HEK293T (cell line): ENCODE measurements at regions not wholly inside any gene's neighbourhood (a gene's known extent, or its start where the extent isn't known, plus 50 kb on each side); places are given as distances from the start of the nearest gene placed in this dataset.
"Not testable (repeated sequence)": the region's sequence is repeated elsewhere in the genome, so short reads cannot be mapped to it uniquely, and the experiment has no call there.

ENCODE experiments used
- ARNT ChIP-seq: fragments of 450-650 bp; IDR thresholded peaks from 2 replicates; pipeline ENCODE4 v1.6.1; 2017; ENCODE audit warnings: mild to moderate bottlenecking
- BHLHE40 ChIP-seq: fragments of 450-650 bp; IDR thresholded peaks from 2 replicates; pipeline ENCODE4 v1.6.1; 2016; ENCODE audit warnings: mild to moderate bottlenecking, moderate library complexity, borderline replicate concordance
- CTBP1 ChIP-seq: fragments of 450-650 bp; IDR thresholded peaks from 2 replicates; pipeline ENCODE4 v1.6.1; 2016; ENCODE audit warnings: borderline replicate concordance
- ELF4 ChIP-seq: fragments of 450-650 bp; IDR thresholded peaks from 2 replicates; pipeline ENCODE4 v1.6.1; 2017; ENCODE audit warnings: antibody characterized with exemption
- FOXA1 ChIP-seq: fragments of 450-650 bp; IDR thresholded peaks from 2 replicates; pipeline ENCODE4 v1.6.1; 2016; ENCODE audit warnings: mild to moderate bottlenecking
- FOXK2 ChIP-seq: fragments of 450-650 bp; IDR thresholded peaks from 2 replicates; pipeline ENCODE4 v1.6.1; 2016; ENCODE audit warnings: mild to moderate bottlenecking
- FOXM1 ChIP-seq: fragments of 450-650 bp; IDR thresholded peaks from 2 replicates; pipeline ENCODE4 v1.6.1; 2017; ENCODE audit warnings: mild to moderate bottlenecking, borderline replicate concordance
- HDGF ChIP-seq: fragments of 450-650 bp; IDR thresholded peaks from 2 replicates; pipeline ENCODE4 v1.6.1; 2017; ENCODE audit warnings: antibody characterized with exemption, borderline replicate concordance
- LEF1 ChIP-seq: fragments of 450-650 bp; IDR thresholded peaks from 2 replicates; pipeline ENCODE4 v1.6.1; 2017; ENCODE audit warnings: mild to moderate bottlenecking, borderline replicate concordance
- SP1 ChIP-seq: fragments of 450-650 bp; IDR thresholded peaks from 2 replicates; pipeline ENCODE4 v1.6.1; 2017
- SUZ12 ChIP-seq: fragments of 450-650 bp; IDR thresholded peaks from 2 replicates; pipeline ENCODE4 v1.6.1; 2016; ENCODE audit warnings: mild to moderate bottlenecking
- TARDBP ChIP-seq: fragments of 450-650 bp; IDR thresholded peaks from 2 replicates; pipeline ENCODE4 v1.6.1; 2016
- ZNF384 ChIP-seq: fragments of 450-650 bp; IDR thresholded peaks from 2 replicates; pipeline ENCODE4 v1.6.1; 2016
- TF ChIP-seq, protein P1 (sequence below): fragments of 450-650 bp; IDR thresholded peaks from 2 replicates; pipeline ENCODE4 v1.6.1; 2016

DNA sequence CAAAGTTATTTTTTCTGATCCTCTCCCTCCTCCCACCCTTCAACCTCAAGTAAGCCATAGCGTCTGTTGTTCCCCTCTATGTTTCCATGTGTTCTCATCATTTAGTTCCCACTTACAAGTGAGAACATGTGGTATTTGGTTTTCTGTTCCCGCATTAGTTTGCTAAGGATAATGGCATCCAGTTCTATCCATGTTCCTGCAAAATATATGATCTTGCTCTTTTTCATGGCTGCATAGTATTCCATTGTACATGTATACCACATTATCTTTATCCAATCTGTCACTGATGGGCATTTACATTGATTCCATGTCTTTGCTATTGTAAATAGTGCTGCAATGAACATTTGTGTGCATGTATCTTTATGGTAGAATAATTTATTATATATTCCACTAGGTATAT is 252.0 kb upstream of the ACVR2A start:
- TF ChIP-seq BHLHE40, ELF4, TARDBP, ARNT, FOXK2, SUZ12, FOXM1, HDGF, FOXA1, SP1, LEF1, ZNF384, CTBP1: not testable (repeated sequence)
- TF ChIP-seq, protein P1, sequence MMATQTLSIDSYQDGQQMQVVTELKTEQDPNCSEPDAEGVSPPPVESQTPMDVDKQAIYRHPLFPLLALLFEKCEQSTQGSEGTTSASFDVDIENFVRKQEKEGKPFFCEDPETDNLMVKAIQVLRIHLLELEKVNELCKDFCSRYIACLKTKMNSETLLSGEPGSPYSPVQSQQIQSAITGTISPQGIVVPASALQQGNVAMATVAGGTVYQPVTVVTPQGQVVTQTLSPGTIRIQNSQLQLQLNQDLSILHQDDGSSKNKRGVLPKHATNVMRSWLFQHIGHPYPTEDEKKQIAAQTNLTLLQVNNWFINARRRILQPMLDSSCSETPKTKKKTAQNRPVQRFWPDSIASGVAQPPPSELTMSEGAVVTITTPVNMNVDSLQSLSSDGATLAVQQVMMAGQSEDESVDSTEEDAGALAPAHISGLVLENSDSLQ, result not testable (repeated sequence)
